ENCODE measurements at regions not wholly inside any gene's neighbourhood (a gene's known extent, or its start where the extent isn't known, plus 50 kb on each side); places are given as distances from the start of the nearest gene placed in this dataset.

DNA sequence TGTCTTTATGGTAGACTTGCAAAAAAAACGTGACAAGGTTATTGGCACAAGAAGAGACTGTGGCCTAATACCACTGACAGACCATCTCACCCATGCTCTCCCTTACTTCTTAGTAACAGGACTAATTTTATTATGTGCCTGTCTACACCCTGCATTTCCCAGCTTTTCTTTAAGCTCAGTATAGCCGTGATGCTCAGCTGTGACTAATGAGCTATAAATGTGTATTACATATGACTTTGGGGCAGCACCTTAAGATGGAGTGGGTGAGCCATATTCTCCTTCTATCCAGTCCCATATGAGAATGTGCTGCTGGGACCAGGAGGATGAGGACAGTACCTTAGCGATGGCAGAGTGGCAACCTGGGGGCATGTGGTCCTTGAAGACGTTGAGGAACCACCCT, 293.5 kb downstream of the RNF144A start:
- no peak overlapping the region for H4K8ac ChIP-seq (replicated peaks; ENCODE audit: insufficient read length, low read depth, low read length)

More for the DNA sequence above, 293.5 kb downstream of the RNF144A start:
- Histone ChIP-seq H2BK12ac (ENCODE audit: insufficient read length, low read depth, low read length) (no peak overlapping the region), H3K56ac (ENCODE audit: insufficient read length, low read depth, low read length) (no peak overlapping the region), H3K4me2 (ENCODE audit: insufficient read depth, insufficient read length, low read length) (no peak overlapping the region), H2BK15ac (ENCODE audit: low read depth, low read length) (no peak overlapping the region), H3K23ac (ENCODE audit: insufficient read length, low read depth, low read length) (no peak overlapping the region), H2AFZ (ENCODE audit: low read length) (no peak overlapping the region), H3K9ac (ENCODE audit: extremely low read depth, insufficient read length, low read length) (no peak overlapping the region), H4K5ac (ENCODE audit: insufficient read length, low read depth, low read length) (no peak overlapping the region), H2AK5ac (ENCODE audit: insufficient read length, low read length) (no peak overlapping the region), H4K91ac (ENCODE audit: insufficient read length, low read depth, low read length) (no peak overlapping the region), H2BK120ac (ENCODE audit: low read depth, low read length, poor library complexity, severe bottlenecking) (no peak overlapping the region), H2BK20ac (ENCODE audit: low read depth, low read length, poor library complexity, severe bottlenecking) (no peak overlapping the region), H3T11ph (ENCODE audit: low read length) (no peak overlapping the region), H4K20me1 (ENCODE audit: control insufficient read depth, insufficient read depth, insufficient read length) (no peaks in the 10 kb centered on the region), H3K4me1 (ENCODE audit: insufficient read depth, low read length) (peaks cover 2% of the 10 kb centered on the region; the same call in 1 of the 2 replicates), H3K27me3 (ENCODE audit: insufficient read depth, low read length) (no peaks in the 10 kb centered on the region), H3K18ac (ENCODE audit: insufficient read length, low read depth, low read length) (no peak overlapping the region), H3K4ac (ENCODE audit: low read depth, low read length) (no peak overlapping the region), H3K9me3 (ENCODE audit: control insufficient read depth, low read depth, low read length) (no peaks in the 10 kb centered on the region), H3K27ac (ENCODE audit: insufficient read length, low read depth, low read length) (no peak overlapping the region), H3K14ac (ENCODE audit: insufficient read depth, low read length) (no peak overlapping the region), H3K79me2 (ENCODE audit: insufficient read depth, low read length) (no peaks in the 10 kb centered on the region), H3K79me1 (ENCODE audit: insufficient read depth, low read depth, low read length, poor library complexity, severe bottlenecking) (no peaks in the 10 kb centered on the region), H3K23me2 (ENCODE audit: insufficient read length, low read depth, low read length, poor library complexity, severe bottlenecking) (no peaks in the 10 kb centered on the region), H2BK5ac (ENCODE audit: insufficient read length, low read length) (no peak overlapping the region)
- H3K4me1 Mint-ChIP-seq, result peaks cover 31 to 32% of the 10 kb centered on the region in 2 experiments
- H3K27me3 Mint-ChIP-seq (ENCODE audit: low read depth), result peaks cover 3% of the 10 kb centered on the region
- TF ChIP-seq, protein P1, sequence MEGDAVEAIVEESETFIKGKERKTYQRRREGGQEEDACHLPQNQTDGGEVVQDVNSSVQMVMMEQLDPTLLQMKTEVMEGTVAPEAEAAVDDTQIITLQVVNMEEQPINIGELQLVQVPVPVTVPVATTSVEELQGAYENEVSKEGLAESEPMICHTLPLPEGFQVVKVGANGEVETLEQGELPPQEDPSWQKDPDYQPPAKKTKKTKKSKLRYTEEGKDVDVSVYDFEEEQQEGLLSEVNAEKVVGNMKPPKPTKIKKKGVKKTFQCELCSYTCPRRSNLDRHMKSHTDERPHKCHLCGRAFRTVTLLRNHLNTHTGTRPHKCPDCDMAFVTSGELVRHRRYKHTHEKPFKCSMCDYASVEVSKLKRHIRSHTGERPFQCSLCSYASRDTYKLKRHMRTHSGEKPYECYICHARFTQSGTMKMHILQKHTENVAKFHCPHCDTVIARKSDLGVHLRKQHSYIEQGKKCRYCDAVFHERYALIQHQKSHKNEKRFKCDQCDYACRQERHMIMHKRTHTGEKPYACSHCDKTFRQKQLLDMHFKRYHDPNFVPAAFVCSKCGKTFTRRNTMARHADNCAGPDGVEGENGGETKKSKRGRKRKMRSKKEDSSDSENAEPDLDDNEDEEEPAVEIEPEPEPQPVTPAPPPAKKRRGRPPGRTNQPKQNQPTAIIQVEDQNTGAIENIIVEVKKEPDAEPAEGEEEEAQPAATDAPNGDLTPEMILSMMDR (conservative IDR thresholded peaks at IDR 0.05), result no peak
- H3K36me3 Mint-ChIP-seq (ENCODE audit: insufficient read depth in 1 of 3, low read depth in 3 of 3), result no peaks in the 10 kb centered on the region
- no peak overlapping the region for H3K4me3 Mint-ChIP-seq
- no peak overlapping the region for H3K27ac Mint-ChIP-seq
- H3K9me3 Mint-ChIP-seq, result no peaks in the 10 kb centered on the region
- no peak for DNase-seq
- no CpG with 5 or more reads among the region's 4 CpGs for WGBS (ENCODE audit: extremely low coverage, insufficient read length, low lambda C conversion rate)

Measured in H9 (cell line).